GM18909 (cell line): ENCODE measurements at regions not wholly inside any gene's neighbourhood (a gene's known extent, or its start where the extent isn't known, plus 50 kb on each side); places are given as distances from the start of the nearest gene placed in this dataset.

ENCODE experiments used
- ATAC-seq: cut with Tn5 transposase; IDR thresholded peaks from one replicate; pipeline ENCODE4 v1.9.1; 2021; ENCODE audit warnings: mild to moderate bottlenecking; ENCODE audit not compliant: unreplicated experiment, poor library complexity

- ATAC-seq, result no peak
These were observed 171.9 kb upstream of the RASA1 start for GRCh38 chr5:87095787-87096186.

DNA sequence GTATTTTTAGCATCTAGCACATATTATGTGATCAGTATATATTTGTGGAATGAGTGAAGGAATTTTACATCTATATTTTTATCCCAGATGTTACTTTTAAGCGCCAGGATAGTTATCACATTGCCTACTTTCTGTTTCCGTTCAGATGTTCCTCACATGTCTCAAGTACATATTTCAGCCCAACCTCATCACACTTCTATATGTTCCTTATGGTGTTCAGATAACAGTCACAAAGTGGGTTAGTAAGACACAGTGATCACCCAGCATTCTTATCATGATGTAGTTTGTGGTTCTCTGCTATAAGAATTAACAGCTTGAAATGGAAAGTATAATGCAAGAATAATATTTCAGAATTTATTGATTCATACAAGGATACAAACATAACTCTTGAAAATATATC lies 170.0 kb upstream of the RASA1 start:
- ATAC-seq, result no peak

DNA sequence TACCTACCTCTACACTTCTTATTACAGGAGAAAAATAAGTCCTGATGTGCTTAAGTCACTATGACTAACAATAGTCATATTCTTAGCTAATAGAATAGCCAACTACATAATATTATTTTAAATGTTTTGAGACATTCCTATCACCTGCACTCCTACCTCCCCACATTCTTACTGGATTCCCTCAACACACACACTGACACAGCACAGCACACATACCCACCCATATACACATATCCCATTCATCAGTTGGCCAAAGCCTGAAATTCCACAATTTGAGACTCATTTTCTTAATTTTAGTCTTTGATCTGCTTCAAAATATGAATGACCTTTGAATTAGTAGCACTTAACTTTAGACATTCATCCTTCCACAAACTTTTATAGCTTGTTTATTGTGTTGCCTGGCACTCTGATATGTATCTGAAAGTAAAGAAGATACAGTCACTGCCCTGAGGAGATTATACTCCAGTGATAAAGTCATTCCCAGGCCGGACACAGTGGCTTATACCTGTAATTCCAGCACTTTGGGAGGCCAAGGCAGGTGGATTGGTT lies 168.3 kb upstream of the RASA1 start:
- ATAC-seq, result no peak

GRCh38 chr5:87099968-87100367 lies 167.7 kb upstream of the RASA1 start:
- ATAC-seq, result no peak

GRCh38 chr5:87101321-87101720 lies 166.4 kb upstream of the RASA1 start:
- no peak for ATAC-seq

- ATAC-seq, result no peak
These were observed 164.8 kb upstream of the RASA1 start for GRCh38 chr5:87102841-87103240.

GRCh38 chr5:87103616-87104287 lies 163.9 kb upstream of the RASA1 start:
- peak; percentile 97 for ATAC-seq

DNA sequence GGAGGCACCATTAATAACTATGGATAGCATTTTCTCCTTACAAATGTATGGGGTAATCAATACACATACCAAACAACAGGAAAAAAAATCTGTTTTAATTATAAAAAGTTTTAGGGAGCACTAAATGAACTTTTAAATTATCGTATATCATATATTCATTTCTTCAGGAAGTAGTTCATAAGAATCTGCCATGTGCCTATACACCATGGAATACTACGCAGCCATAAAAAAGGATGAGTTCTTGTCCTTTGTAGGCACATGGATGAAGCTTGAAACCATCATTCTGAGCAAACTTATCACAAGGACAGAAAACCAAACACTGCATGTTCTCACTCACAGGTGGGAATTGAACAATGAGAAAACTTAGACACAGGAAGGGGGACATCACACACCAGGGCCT lies 162.1 kb upstream of the RASA1 start:
- ATAC-seq, result no peak

DNA sequence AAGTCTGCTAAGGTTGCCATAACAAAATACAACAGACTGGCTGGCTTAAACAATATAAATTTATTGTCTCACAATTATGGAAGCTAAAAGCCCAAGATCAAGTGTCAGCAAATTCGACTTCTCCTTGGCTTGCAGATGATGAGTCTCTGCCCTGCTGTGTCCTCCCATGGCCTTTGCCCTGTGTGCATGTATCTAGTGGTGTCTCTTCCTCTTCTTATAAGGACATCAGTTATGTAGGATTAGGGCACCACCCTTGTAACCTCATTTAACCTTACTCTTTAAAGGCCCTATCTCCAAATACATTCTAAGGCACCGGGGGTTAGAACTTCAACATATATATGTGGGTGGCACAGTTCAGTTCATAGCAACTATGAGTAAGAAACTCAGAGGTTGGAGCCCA lies 157.9 kb upstream of the RASA1 start:
- no peak for ATAC-seq

DNA sequence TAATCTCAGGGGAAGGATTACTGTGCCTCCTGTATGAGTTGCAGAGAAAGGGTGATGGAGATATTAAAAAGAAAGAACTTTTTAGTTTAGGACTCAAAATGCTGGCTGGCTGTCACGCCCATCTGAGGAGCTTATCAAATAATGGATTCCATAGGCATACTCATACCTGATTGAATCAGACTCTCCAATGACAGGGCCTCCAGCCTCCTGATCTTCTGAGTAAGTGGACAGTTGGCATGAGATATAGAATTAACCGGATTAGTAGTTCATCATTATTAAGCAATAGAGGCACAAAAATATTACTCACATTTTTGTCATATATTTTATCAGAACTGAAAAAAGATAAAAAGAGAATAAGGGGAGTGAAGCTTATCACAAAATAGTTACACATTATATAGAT lies 157.0 kb upstream of the RASA1 start:
- ATAC-seq, result no peak

GRCh38 chr5:87113861-87114260 lies 153.8 kb upstream of the RASA1 start:
- ATAC-seq, result no peak

DNA sequence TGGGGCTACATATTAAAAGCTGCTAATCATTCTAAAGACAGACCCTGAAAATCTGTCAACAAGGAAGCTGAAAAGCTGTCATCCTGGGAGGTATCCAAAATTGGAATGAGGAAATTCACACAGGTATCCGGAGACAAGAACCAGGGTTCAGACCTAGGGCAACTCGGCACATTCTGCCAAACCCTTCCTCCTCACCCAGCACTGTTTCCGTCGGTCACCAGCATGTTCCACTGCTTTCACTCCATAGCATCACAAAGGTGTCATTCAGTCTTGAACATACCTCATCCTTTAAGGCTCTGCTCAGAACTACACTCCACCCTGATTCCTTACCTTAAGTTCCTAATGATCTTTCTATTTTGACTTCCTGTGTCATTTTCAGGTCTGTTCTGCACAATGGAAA lies 153.1 kb upstream of the RASA1 start:
- no peak for ATAC-seq

- no peak for ATAC-seq
These were observed 151.8 kb upstream of the RASA1 start for GRCh38 chr5:87115839-87116364.

DNA sequence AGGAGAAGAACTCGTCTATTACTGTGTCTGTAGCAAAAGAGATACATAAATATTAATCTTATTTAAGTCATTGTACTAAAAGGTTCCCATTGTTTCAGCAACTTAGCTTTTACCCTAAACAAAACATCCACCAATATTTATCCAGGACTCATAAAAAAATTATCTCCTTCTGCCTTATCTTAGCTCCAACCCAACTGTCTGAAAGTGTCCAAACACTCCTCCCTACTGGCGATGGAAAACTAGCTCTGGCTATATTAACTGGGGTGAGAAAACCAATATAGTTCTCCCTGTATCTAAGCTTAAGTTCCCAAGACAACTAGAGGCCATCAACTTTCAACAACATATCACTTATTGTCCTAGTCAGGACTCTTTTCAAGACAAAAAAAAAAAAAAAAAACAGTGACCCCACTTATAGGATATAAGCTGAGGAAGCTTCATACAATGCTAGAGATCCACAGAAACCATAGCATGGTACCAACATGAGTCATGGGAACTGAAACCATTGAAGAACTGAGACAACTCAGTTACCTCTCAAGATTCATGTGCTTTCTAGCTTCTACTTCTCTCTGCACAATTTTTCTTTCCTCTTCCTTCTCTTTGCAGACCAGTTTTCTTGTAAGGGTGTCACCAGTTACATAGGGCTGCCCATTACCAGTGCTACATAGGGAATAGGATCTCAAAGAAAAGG lies 150.7 kb upstream of the RASA1 start:
- peak; percentile 89 for ATAC-seq

DNA sequence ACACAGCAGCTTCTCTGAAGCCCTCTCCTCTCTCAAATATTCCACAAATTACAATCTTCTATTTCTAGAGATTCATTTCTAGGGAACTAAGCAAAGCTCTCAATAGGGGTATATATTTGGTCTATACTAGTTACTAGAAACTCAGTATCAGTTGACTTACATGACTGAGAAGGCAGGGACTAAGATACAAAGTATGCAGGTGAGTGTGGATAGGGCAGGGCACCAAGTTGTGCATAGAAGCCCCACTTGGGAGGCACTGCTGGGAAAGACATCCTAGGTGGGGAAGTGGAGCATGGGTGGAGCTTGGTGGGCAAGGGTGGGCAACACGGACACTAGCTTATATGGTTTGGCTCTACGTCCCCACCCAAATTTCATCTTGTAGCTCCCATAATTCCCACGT lies 148.1 kb upstream of the RASA1 start:
- ATAC-seq, result no peak

DNA sequence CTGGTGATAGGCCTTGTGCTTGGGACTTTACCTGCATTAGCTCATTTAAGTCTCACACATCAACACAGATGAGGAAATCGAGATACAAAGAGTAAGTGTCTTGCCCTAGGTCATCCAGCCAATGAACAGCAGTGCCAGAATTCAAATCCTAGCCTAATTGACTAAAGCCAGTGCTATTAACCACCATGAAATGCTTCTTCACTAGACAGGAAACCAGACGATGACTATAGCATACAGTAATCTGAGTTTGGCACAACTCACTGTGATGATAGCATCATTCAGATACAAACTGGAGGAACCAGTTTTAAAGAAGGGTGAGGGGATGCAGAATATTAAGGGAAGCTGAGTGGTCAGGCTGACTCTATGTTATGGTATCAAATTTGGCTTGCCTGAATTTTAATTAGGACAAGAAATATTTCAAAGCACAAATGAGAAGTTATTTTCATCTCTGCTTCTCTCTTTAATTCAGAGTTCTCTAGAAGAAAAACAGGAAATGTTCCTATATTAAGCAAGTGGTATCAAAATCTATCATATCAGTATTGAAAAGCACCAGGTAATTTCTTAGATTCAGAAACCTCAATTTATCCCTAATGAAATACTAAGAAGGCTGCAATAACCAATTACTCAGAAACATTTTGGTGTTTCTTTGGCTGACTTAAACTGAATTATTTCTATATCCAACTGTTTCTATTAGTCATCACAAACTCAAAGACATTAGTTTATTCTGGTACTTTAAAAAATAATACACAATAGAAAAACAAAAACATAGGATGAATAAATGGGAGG lies 147.0 kb upstream of the RASA1 start:
- peak; percentile 31 for ATAC-seq

DNA sequence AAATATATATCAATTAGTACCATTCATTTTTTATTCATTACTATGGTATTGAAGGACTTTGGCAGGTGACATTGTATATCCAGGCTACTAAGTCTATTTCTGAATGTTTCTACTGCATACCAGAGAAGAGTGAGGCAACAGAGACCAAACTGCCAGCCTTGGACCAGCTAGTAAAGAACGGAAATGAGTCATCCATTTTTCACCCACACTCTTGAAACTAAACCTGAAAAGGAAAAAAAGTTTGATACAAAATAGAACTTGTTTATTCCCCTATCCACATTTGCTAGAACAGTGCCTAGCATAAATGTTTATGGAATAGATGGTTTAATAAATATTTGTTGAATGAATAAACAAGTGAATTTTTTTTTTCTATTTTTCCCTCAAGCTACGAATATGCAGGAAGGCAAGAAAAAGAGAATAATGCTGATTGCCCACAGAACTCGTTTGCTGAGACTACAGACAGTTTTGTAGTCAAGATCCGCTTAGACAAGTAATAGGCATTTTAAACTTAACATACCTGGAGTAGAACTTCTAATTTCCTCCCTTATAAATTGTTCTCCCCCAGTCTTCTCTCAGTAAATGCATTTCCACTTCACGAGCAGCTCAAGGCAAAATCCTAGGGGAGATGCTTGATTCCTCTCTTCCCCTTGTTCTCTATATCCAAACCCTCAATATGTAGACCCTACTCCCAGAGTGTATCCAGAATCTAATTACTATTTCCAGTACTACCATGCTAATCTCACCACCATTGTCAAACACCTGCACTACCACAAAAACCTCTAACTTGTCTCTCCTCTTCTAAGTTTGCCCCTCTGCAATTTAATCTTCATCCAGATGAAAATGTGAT lies 146.2 kb upstream of the RASA1 start:
- ATAC-seq, result peak; percentile 82

DNA sequence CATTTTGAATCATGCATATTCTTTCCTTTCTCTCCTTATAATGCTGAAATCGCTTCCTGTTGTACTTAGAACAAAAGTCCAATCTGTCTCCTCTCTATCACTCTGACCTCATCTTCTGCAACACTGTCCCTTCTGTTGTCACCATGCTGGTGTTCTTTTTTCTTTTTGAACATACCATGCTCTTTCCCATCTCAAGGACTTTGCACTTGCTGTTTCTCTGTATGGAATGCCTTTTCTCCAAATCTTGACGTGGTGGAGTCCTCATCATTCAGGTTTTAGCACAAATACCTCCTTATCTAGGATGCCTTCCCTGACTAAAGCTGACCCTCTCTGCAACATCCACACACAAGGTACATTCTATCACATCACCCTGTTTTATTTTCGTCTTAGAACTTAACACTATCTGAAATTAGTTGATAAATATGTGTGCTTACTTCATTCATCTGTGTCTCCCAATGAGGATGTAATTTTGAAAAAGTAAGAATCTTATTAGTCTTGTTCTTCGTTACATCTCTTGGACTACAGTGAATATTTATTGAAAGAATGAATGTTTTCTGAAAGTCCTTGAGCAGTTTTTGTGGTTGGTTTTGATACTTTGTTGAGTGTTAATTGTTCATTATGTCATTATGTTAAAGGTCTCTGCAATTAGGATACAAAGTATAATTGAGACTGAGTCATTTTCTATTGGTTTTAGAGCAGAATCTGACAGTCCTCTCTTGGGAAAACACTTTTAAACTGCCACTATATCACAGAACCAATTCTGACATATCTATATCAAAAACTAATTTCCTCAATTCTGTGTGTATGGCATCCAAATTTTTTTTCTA lies 145.3 kb upstream of the RASA1 start:
- ATAC-seq, result no peak

DNA sequence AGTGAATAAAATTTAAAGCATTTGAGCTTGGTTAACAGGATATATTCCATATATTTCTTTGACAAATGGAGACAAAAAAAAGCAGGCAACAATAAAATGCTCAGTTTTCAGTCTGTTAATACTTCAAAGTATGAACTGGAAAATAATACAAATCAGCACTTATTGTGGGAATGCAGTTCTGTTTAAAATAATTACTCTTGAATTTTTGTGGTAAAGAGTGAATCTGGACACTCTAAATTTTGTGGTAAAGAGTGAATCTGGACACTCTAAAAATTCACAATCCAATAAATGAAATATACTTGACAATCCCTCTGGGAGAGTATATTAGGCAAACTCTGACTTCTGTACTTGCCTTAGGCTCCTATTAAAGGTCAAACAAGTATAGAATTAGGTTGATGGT lies 141.9 kb upstream of the RASA1 start:
- no peak for ATAC-seq
